ENCODE measurements at regions not wholly inside any gene's neighbourhood (a gene's known extent, or its start where the extent isn't known, plus 50 kb on each side); places are given as distances from the start of the nearest gene placed in this dataset.

GRCh38 chr11:129598378-129598777, 217.3 kb upstream of the TMEM45B start:
- no peak for DNase-seq
- Histone ChIP-seq H3K4me3 (ENCODE audit: control extremely low read depth in 1 of 5, extremely low read depth in 1 of 5, insufficient read depth in 1 of 5, low read depth in 2 of 5, low read length in 4 of 5) (no peak overlapping the region), H3K27ac (ENCODE audit: low read length in 2 of 2) (no peak overlapping the region), H2AFZ (ENCODE audit: insufficient read depth, low read depth, low read length, poor library complexity, severe bottlenecking) (no peak overlapping the region), H3K9ac (ENCODE audit: low read length) (no peak overlapping the region), H3K79me2 (ENCODE audit: control insufficient read depth, insufficient read depth, low read length) (no peaks in the 10 kb centered on the region), H3K36me3 (replicated peaks in 1 of 2; ENCODE audit: control extremely low read depth in 1 of 2, control insufficient read depth in 1 of 2, extremely low read depth in 1 of 2, insufficient read depth in 2 of 2, low read length in 1 of 2) (no peaks in the 10 kb centered on the region), H3K4me2 (replicated peaks; ENCODE audit: low read depth, low read length, poor library complexity, severe bottlenecking) (no peak overlapping the region), H4K20me1 (ENCODE audit: control insufficient read depth, insufficient read depth, low read length, poor library complexity, severe bottlenecking) (no peaks in the 10 kb centered on the region), H3K4me1 (ENCODE audit: control insufficient read depth in 2 of 2, insufficient read depth in 2 of 2, low read length in 2 of 2) (no peaks in the 10 kb centered on the region), H3K9me3 (ENCODE audit: control extremely low read depth in 1 of 3, control insufficient read depth in 2 of 3, insufficient read depth in 1 of 3, low read length in 2 of 3) (peaks cover 0 to 8% (median 0%) of the 10 kb centered on the region in 3 donors), H3K27me3 (replicated peaks in 1 of 4; ENCODE audit: control extremely low read depth in 1 of 4, control insufficient read depth in 3 of 4, insufficient read depth in 4 of 4, low read length in 3 of 4) (no peaks in the 10 kb centered on the region)
- Mint-ChIP-seq H3K4me3 (no peak overlapping the region), H3K27me3 (peaks cover 6% of the 10 kb centered on the region), H3K27ac (no peak overlapping the region), H3K9me3 (ENCODE audit: insufficient read depth) (no peaks in the 10 kb centered on the region), H3K4me1 (no peaks in the 10 kb centered on the region)
- ChIA-PET CTCF (no interaction called here), POLR2A (no interaction called here)
- 66% methylated on average over 3 of the region's 3 CpGs for WGBS (ENCODE audit: insufficient coverage)
- TF ChIP-seq CTCF (IDR thresholded peaks at IDR 0.05) (no peak), EZH2 (IDR thresholded peaks at IDR 0.05; ENCODE audit: borderline replicate concordance, insufficient read depth, low read depth, low read length, poor library complexity, severe bottlenecking) (no peak)
- ATAC-seq (ENCODE audit: low read depth): no peak
- intact Hi-C loops (cut with micrococcal nuclease): no loop called here

- CTCF ChIA-PET: no interaction called here
Measured at GRCh38 chr11:129605815-129606214, 209.8 kb upstream of the TMEM45B start.

More at GRCh38 chr11:129605815-129606214, 209.8 kb upstream of the TMEM45B start:
- H3K79me2 ChIP-seq (ENCODE audit: control insufficient read depth, insufficient read depth, low read length): no peaks in the 10 kb centered on the region
- POLR2A ChIA-PET: no interaction called here
- H3K9ac ChIP-seq (ENCODE audit: low read length): no peak overlapping the region
- no peaks in the 10 kb centered on the region for H3K4me1 ChIP-seq (ENCODE audit: control insufficient read depth in 2 of 2, insufficient read depth in 2 of 2, low read length in 2 of 2)
- no peak for TF ChIP-seq CTCF (IDR thresholded peaks at IDR 0.05)
- no peaks in the 10 kb centered on the region for H3K27me3 ChIP-seq (replicated peaks in 1 of 4; ENCODE audit: control extremely low read depth in 1 of 4, control insufficient read depth in 3 of 4, insufficient read depth in 4 of 4, low read length in 3 of 4)
- no peaks in the 10 kb centered on the region for H4K20me1 ChIP-seq (ENCODE audit: control insufficient read depth, insufficient read depth, low read length, poor library complexity, severe bottlenecking)
- H3K36me3 ChIP-seq (replicated peaks in 1 of 2; ENCODE audit: control extremely low read depth in 1 of 2, control insufficient read depth in 1 of 2, extremely low read depth in 1 of 2, insufficient read depth in 2 of 2, low read length in 1 of 2): no peaks in the 10 kb centered on the region
- Mint-ChIP-seq H3K9me3 (ENCODE audit: insufficient read depth) (no peaks in the 10 kb centered on the region), H3K27me3 (no peaks in the 10 kb centered on the region), H3K27ac (no peak overlapping the region), H3K4me3 (no peak overlapping the region), H3K4me1 (no peaks in the 10 kb centered on the region)
- H3K4me3 ChIP-seq (ENCODE audit: control extremely low read depth in 1 of 5, extremely low read depth in 1 of 5, insufficient read depth in 1 of 5, low read depth in 2 of 5, low read length in 4 of 5): no peak overlapping the region
- no peak for ATAC-seq (ENCODE audit: low read depth)
- intact Hi-C loops (cut with micrococcal nuclease): no loop called here
- H3K9me3 ChIP-seq (ENCODE audit: control extremely low read depth in 1 of 3, control insufficient read depth in 2 of 3, insufficient read depth in 1 of 3, low read length in 2 of 3): no peaks in the 10 kb centered on the region
- no peak overlapping the region for H3K4me2 ChIP-seq (replicated peaks; ENCODE audit: low read depth, low read length, poor library complexity, severe bottlenecking)
- DNase-seq: no peak
- H3K27ac ChIP-seq (ENCODE audit: low read length in 2 of 2): no peak overlapping the region
- no peak overlapping the region for H2AFZ ChIP-seq (ENCODE audit: insufficient read depth, low read depth, low read length, poor library complexity, severe bottlenecking)

All from B cell (primary cell).